AG04449 (cell line): ENCODE measurements at regions not wholly inside any gene's neighbourhood (a gene's known extent, or its start where the extent isn't known, plus 50 kb on each side); places are given as distances from the start of the nearest gene placed in this dataset.

ENCODE experiments used
- CTCF ChIA-PET: fragments of 350-600 bp; formaldehyde crosslinking; extraction: SDS; loops from one replicate; lab custom pipeline; 2021; ENCODE audit warnings: antibody characterized with exemption; lab: Yijun Ruan, JAX
- POLR2A ChIA-PET: fragments of 400-600, 350-600 bp; formaldehyde crosslinking; extraction: SDS; loops from one replicate; lab custom pipeline; 2020; ENCODE audit warnings: antibody characterized with exemption, inconsistent platforms; lab: Yijun Ruan, JAX
- DNase-seq: peaks from one replicate; pipeline ENCODE4 v3.0.0-alpha.2; 2010; ENCODE audit warnings: low read depth, low spot score
- H3K4me3 ChIP-seq: 2 replicates; pipeline ENCODE4 v1.5.1; 2011; ENCODE audit warnings: low read depth, mild to moderate bottlenecking, control low read depth, low read length
- CTCF ChIP-seq: IDR thresholded peaks from one replicate; pipeline ENCODE4 v1.5.1; 2011; ENCODE audit warnings: mild to moderate bottlenecking, moderate library complexity, low read length, control low read depth, inconsistent platforms; ENCODE audit not compliant: insufficient read depth; ENCODE audit errors: missing control alignments

DNA sequence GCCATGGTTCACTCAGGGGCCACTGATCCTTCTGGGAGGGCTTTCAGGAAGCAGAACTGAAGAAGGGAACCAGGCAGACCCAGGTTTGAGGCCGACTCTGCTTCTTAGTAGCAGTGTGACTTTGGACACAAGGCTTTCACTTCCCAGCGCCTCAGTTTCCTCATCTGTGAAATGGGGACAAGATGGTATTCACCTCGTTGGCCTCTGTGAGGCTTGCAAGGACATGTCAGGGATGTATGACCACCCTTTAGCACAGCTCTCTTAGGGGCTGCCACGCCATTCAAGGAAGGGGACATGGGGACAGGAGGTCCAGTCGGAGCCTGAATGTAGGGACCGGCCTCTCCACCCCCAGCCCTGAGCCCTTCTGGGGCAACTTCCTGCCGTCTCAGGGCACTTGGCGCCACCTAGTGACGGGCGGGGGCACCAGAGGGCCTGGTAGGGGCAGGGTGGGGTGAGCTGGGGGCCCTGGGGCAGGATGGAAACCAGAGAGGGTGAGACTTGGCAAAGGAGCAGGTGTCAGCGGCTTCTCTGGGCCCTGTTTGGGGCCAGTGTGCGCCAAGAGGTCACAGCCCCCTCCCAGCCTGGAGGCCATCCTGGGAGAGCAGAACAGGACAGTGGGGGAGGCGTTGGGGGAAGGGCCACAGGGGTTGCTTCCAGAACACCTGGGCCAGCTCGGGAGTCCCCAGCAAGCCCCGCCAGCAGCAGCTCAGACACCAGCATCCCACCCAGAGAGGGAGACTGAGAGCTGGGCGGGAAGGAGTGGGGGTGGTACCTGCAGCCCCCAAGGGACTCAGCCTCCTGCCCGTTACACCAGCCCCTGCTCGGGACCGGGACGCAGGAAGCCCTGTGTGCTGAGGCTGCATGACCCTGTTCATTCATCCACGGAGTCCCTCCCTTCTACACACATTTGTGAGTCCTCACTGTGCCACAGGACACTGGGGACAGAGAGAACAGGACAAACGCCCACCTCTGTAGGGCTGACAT is 102.5 kb upstream of the TARDBP start:
- no peak overlapping the region for H3K4me3 ChIP-seq
- TF ChIP-seq CTCF, result peak; percentile 55
- POLR2A ChIA-PET, result no interaction called here
- CTCF ChIA-PET, result interaction anchor here (0.6 to 2.2 kb wide), 12 partner anchors 8 to 418 kb away, joined by 3 to 9 read pairs (median 4); no protein-coding TSS in a partner anchor
- no peak for DNase-seq

- no peak for DNase-seq
- ChIA-PET POLR2A (no interaction called here), CTCF (interaction anchor here (0.8 to 2.2 kb wide), 6 partner anchors 16 to 419 kb away, joined by 3 to 9 read pairs (median 4); no protein-coding TSS in a partner anchor)
- no peak overlapping the region for H3K4me3 ChIP-seq
- TF ChIP-seq CTCF, result no peak
These were observed 101.6 kb upstream of the TARDBP start for GRCh38 chr1:10910681-10911489.

DNA sequence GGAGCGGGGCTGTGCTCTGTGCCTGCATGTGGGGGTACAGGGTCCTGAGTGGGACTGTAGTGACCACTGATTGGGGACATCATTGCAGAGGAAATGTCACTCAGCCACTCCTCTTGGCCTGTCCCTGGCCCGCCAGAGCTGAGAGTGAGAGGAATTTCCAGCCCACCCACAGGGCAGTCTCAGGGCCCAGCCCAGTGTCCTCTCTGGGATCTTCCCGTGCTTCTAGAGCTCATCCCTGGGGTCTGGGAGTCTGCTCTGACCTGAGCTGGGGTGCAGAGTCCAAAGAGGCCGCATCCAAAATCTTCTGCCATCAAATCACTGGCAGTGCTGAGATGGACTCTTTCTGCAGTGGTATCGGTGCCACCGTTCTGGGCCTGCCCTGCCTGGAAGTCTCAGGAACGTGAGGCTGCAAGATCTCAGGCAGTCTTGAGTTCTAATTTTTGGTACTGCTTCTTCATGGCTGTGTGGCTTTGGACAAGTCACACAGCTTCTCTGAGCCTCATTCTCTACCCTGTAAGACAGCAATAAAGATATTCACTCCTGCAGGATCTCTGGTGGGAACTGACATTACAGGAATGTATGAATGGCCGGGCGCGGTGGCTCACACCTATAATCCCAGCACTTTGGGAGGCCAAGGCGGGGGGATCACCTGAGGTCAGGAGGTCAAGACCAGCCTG is 100.8 kb upstream of the TARDBP start:
- no peak overlapping the region for H3K4me3 ChIP-seq
- ChIA-PET POLR2A (no interaction called here), CTCF (no interaction called here)
- no peak for TF ChIP-seq CTCF
- DNase-seq, result no peak

- ChIA-PET CTCF (interaction anchor here (1.1 kb wide), 1 partner anchor 11 kb away, joined by 3 read pairs; no protein-coding TSS in a partner anchor), POLR2A (no interaction called here)
- DNase-seq, result no peak
- no peak overlapping the region for H3K4me3 ChIP-seq
- no peak for TF ChIP-seq CTCF
These were observed 100.0 kb upstream of the TARDBP start for GRCh38 chr1:10912441-10912840.

- DNase-seq, result no peak
- POLR2A ChIA-PET, result no interaction called here
- TF ChIP-seq CTCF, result no peak
- no peak overlapping the region for H3K4me3 ChIP-seq
- CTCF ChIA-PET, result no interaction called here
These were observed 98.4 kb upstream of the TARDBP start for GRCh38 chr1:10914056-10914455.
